ENCODE measurements at regions not wholly inside any gene's neighbourhood (a gene's known extent, or its start where the extent isn't known, plus 50 kb on each side); places are given as distances from the start of the nearest gene placed in this dataset.

GRCh38 chr17:71725811-71726210 is 395.0 kb upstream of the SOX9 start:
- in situ Hi-C loops (cut with HindIII; ENCODE audit: low pct_ligation_motif_present, low pct_unique_long_range_greater_than_20kb, low sequenced_read_pairs): no loop called here
- DNase-seq: no peak

GRCh38 chr17:71726341-71726740 is 394.5 kb upstream of the SOX9 start:
- DNase-seq: no peak
- in situ Hi-C loops (cut with HindIII; ENCODE audit: low pct_ligation_motif_present, low pct_unique_long_range_greater_than_20kb, low sequenced_read_pairs): no loop called here

GRCh38 chr17:71727292-71727691 is 393.5 kb upstream of the SOX9 start:
- DNase-seq: no peak
- in situ Hi-C loops (cut with HindIII; ENCODE audit: low pct_ligation_motif_present, low pct_unique_long_range_greater_than_20kb, low sequenced_read_pairs): no loop called here

- DNase-seq: no peak
- in situ Hi-C loops (cut with HindIII; ENCODE audit: low pct_ligation_motif_present, low pct_unique_long_range_greater_than_20kb, low sequenced_read_pairs): no loop called here
These were observed 393.1 kb upstream of the SOX9 start for GRCh38 chr17:71727723-71728122.

- in situ Hi-C loops (cut with HindIII; ENCODE audit: low pct_ligation_motif_present, low pct_unique_long_range_greater_than_20kb, low sequenced_read_pairs): no loop called here
- no peak for DNase-seq
These were observed 389.9 kb upstream of the SOX9 start for GRCh38 chr17:71730871-71731270.

DNA sequence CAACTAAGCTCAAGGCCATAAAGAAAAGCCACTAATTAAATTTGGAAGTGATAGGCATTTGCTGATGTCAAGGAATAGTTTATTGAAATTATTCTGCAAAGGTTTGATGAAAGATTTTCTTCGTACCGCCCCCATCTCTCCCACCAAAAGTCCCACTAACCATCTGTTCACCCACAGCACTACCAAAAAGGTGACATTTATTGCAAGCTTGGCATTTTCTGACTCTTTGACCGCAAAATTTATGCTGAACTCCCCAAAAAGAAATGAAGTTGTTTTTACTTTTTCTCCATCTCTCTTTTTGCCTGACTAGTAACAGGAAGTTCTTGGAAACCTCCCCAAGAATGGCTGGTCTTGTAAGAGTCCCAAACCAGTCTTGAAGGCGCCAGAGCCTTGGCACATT is 384.9 kb upstream of the SOX9 start:
- no peak for DNase-seq
- in situ Hi-C loops (cut with HindIII; ENCODE audit: low pct_ligation_motif_present, low pct_unique_long_range_greater_than_20kb, low sequenced_read_pairs): no loop called here

GRCh38 chr17:71740866-71741265 is 380.0 kb upstream of the SOX9 start:
- DNase-seq: no peak
- in situ Hi-C loops (cut with HindIII; ENCODE audit: low pct_ligation_motif_present, low pct_unique_long_range_greater_than_20kb, low sequenced_read_pairs): no loop called here

DNA sequence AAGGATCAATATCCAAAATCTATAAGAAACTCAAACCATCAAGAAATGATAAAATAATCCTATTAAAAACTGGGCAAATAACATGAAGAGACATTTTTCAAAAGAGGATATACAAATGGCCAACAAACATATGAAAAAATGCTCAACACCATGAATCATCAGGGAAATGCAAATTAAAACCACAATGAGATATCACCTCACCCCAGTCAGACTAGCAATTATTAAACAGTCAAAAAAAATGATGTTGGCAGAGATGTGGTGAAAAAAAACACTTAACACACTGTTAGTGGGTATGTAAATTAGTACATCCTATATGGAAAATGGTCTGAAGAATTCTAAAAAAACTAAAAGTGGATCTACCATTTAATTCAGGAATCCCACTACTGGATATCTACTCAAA is 379.0 kb upstream of the SOX9 start:
- DNase-seq: no peak
- in situ Hi-C loops (cut with HindIII; ENCODE audit: low pct_ligation_motif_present, low pct_unique_long_range_greater_than_20kb, low sequenced_read_pairs): no loop called here

DNA sequence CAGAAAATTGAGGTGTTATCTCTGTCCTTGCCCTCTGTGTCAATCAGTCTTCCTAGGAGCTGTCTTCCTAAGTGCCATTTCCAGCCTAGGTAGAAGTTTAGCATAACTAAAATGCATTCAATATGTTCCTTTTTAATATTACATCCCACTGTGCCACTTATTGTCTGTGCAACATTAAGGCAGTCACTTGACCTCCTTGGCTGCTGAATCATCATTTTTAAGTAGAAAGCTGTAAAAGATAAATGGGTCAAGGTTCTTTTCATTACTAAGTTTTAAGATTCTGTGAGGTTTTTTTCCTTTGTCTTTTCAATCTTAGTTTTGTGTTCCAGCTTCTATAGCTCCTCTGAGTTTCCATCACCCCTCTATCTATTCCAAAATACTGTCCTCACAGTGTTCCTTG is 371.9 kb upstream of the SOX9 start:
- in situ Hi-C loops (cut with HindIII; ENCODE audit: low pct_ligation_motif_present, low pct_unique_long_range_greater_than_20kb, low sequenced_read_pairs): no loop called here

GRCh38 chr17:71753070-71753469 is 367.8 kb upstream of the SOX9 start:
- in situ Hi-C loops (cut with HindIII; ENCODE audit: low pct_ligation_motif_present, low pct_unique_long_range_greater_than_20kb, low sequenced_read_pairs): no loop called here
- no peak for DNase-seq

More for the DNA sequence above, 371.9 kb upstream of the SOX9 start:
- DNase-seq: no peak

- in situ Hi-C loops (cut with HindIII; ENCODE audit: low pct_ligation_motif_present, low pct_unique_long_range_greater_than_20kb, low sequenced_read_pairs): no loop called here
- no peak for DNase-seq
These were observed 363.7 kb upstream of the SOX9 start for GRCh38 chr17:71757156-71757555.

DNA sequence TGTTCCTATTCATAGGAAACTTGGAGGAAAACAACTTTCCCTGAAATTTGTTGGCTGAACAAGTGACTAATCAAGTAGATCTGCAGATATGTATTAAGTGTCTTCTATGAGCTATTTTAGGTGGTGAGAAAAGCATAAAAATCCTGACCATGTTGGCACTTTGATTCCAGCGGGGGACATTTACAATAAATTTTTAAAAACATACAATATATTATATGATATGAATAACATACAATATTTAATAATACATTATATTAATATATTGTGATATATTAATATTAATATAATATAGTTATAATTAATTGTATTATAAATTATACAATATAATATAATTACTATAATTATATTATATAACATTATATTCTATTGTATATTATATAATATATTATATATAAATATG is 362.9 kb upstream of the SOX9 start:
- in situ Hi-C loops (cut with HindIII; ENCODE audit: low pct_ligation_motif_present, low pct_unique_long_range_greater_than_20kb, low sequenced_read_pairs): no loop called here
- DNase-seq: no peak

DNA sequence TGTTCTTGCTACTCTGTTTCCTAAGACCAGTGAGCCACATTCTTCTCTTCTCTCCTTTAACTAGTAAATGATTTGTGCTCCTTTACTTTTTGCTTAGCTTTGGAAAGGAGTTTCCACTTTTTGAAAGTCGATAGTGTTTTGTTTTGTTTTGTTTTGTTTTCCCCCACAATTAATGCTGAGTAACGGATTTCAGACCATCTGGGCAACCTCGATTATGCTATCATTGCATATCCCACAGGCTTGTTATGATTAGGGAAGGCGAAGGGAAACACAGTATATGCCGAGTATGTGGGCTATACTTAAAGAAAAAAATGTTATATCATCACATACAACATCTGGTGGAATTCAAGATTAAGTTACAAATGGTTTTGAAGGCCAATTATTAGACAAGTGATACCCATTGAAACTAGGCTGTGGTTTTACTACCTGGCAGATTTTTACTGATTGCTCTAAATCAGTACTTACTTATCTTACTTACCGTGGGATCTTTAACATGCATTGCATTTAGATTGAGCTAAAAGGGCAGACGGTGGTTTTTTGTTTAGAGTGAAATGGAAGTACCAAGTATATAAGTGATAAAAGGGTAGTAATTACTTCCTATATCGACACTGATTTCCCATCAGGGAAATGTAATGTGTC is 361.3 kb upstream of the SOX9 start:
- in situ Hi-C loops (cut with HindIII; ENCODE audit: low pct_ligation_motif_present, low pct_unique_long_range_greater_than_20kb, low sequenced_read_pairs): no loop called here
- no peak for DNase-seq

DNA sequence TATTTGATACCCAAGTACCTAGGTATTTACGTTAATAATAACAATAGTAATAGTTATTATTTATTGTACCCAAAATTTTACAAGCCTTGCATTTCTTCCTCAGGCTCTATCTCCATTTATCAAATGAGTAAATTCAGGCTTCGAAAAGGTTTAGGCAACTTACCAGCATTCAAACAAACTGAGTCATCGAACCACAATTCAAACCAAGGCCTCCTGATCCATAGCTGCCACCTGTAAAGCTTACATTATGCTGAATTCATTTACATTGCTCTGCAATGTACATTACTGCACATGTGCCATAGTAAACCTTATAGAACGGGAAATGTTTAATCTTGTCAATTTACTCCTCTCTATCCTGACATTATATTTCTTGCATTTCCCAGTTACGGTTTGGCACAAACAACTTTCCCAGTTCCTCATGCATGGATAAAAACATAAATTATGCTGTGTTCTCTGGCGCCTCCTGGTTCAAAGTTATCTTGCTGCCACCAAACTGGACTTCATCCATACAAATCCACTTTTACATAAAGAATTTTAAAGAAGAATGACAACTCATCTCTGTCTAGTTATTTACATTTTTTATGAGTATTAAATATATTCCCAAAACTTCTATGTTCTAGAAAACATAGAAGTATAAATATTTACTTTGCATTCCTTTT is 360.6 kb upstream of the SOX9 start:
- in situ Hi-C loops (cut with HindIII; ENCODE audit: low pct_ligation_motif_present, low pct_unique_long_range_greater_than_20kb, low sequenced_read_pairs): no loop called here
- DNase-seq: peak; percentile 5

GRCh38 chr17:71762526-71762925 is 358.3 kb upstream of the SOX9 start:
- DNase-seq: no peak

DNA sequence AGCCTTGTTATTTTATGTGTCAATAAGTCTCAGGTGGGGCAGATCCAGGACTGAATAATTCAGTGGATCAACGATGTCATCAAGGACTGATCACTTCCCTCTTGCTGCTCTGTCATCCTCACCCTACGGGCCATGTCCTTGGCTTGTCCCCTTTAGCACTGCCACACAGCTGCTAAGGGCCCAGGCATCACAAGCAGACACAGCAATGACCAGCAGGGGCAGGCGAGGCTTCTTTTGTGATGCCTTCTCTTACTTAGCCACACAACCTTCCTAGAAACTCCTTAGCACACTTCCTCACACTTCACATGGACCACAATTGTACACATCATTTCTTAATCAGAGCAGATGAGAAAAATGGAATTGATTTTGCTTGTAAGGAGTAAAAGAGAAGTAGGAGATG is 356.3 kb upstream of the SOX9 start:
- DNase-seq: peak; percentile 26

More at GRCh38 chr17:71762526-71762925, 358.3 kb upstream of the SOX9 start:
- in situ Hi-C loops (cut with HindIII; ENCODE audit: low pct_ligation_motif_present, low pct_unique_long_range_greater_than_20kb, low sequenced_read_pairs): no loop called here

DNA sequence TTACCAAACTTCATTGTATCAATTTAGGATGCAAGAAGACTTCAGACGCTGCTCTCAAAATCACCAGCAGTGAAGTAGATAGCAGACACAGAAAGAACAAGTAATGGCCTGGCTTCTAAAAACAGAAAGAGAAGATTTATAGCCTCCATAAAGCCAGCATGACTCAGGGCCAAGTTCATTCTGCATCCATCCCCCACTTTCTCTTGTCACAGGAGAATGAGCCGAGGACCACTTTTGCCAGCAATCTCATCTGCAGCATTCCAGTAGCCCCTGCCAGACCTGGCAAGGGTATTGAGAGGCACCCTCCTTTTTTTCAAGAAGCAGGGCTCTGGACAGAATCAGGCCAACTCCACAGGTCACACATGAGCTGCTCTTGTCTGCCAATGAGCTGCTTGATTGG is 355.4 kb upstream of the SOX9 start:
- in situ Hi-C loops (cut with HindIII; ENCODE audit: low pct_ligation_motif_present, low pct_unique_long_range_greater_than_20kb, low sequenced_read_pairs): no loop called here
- no peak for DNase-seq

More for the DNA sequence above, 356.3 kb upstream of the SOX9 start:
- in situ Hi-C loops (cut with HindIII; ENCODE audit: low pct_ligation_motif_present, low pct_unique_long_range_greater_than_20kb, low sequenced_read_pairs): no loop called here

DNA sequence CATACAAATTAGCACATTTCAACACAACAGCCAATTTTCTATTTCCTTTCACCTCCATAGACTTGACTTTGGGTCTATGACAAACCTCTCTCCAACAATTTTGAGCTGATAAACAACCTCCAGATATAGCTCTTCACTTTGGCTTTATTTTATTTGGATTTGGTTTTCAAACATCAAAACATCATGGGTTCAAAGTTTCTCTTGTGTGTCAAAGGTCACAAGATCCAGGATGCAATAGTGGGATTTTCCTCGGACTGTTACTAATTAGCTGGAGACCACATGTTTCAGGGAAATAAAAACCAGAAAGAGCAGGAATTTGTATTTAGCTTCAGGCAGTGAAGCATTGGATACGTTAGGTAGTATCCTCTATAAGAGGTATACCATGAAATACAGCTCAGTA is 351.0 kb upstream of the SOX9 start:
- in situ Hi-C loops (cut with HindIII; ENCODE audit: low pct_ligation_motif_present, low pct_unique_long_range_greater_than_20kb, low sequenced_read_pairs): no loop called here

DNA sequence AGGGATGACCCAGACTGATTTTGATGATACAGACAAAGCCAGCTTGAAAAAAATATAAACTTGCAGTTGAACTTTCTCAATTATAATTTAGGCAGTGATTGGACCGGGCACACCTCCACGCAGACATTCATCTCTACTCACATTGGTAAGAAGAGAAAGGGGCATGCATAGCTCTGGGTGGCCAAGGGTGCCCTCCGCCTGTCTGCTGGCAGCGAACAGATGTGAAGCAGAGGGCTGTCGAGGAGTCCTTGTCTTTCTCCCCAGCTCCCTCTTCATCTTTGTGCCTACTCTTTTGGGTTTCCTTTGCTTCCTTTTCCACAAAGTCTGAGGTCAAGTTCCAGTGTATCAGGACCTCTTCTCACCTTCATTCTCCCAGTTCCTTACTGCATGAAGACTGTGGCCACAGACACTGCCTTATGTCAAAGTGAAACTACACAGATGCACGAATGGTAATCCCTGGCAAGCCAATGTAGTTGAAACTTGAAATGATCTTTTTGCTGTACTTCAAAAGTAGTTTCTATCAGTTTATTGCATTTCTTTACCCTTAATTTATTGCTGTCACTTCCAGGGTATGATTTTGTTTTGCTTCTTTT is 343.7 kb upstream of the SOX9 start:
- in situ Hi-C loops (cut with HindIII; ENCODE audit: low pct_ligation_motif_present, low pct_unique_long_range_greater_than_20kb, low sequenced_read_pairs): no loop called here
- no peak for DNase-seq

More for the DNA sequence above, 351.0 kb upstream of the SOX9 start:
- DNase-seq: no peak

- no peak for DNase-seq
- in situ Hi-C loops (cut with HindIII; ENCODE audit: low pct_ligation_motif_present, low pct_unique_long_range_greater_than_20kb, low sequenced_read_pairs): no loop called here
These were observed 341.3 kb upstream of the SOX9 start for GRCh38 chr17:71779482-71779881.
